DND-41 (cell line): ENCODE measurements at regions not wholly inside any gene's neighbourhood (a gene's known extent, or its start where the extent isn't known, plus 50 kb on each side); places are given as distances from the start of the nearest gene placed in this dataset.
"Not testable (repeated sequence)": the region's sequence is repeated elsewhere in the genome, so short reads cannot be mapped to it uniquely, and the experiment has no call there.

Experiments
- ATAC-seq: fragments of 200-7000 bp; cut with Tn5 transposase; 3 replicates; pipeline ENCODE4 v1.9.1; 2021; ENCODE audit warnings: low read depth; ENCODE audit not compliant: insufficient read depth
- DNase-seq: peaks from one replicate; pipeline ENCODE4 v3.0.0-alpha.2; 2020
- H2AFZ ChIP-seq: 2 replicates; pipeline ENCODE4 v1.6.0; 2012; ENCODE audit warnings: low read depth, low read length
- H3K27ac ChIP-seq: 2 replicates; pipeline ENCODE4 v1.5.1; 2012; ENCODE audit warnings: low read length, inconsistent platforms
- H3K27me3 ChIP-seq: fragments of 200-600 bp; sonication (generic); 2 replicates; pipeline ENCODE4 v1.6.0; 2012; ENCODE audit warnings: low read length, mild to moderate bottlenecking, inconsistent platforms; ENCODE audit not compliant: insufficient read depth, poor library complexity
- H3K36me3 ChIP-seq: 2 replicates; pipeline ENCODE4 v1.5.1; 2012; ENCODE audit warnings: low read length, inconsistent platforms; ENCODE audit not compliant: insufficient read depth
- H3K4me1 ChIP-seq: 2 replicates; pipeline ENCODE4 v1.5.1; 2012; ENCODE audit warnings: mild to moderate bottlenecking, low read length; ENCODE audit not compliant: insufficient read depth
- H3K4me2 ChIP-seq: 2 replicates; pipeline ENCODE4 v1.6.0; 2012; ENCODE audit warnings: mild to moderate bottlenecking, moderate library complexity, low read length, inconsistent platforms; ENCODE audit not compliant: insufficient read depth
- H3K4me3 ChIP-seq, 2 experiments: fragments of 200-600 bp in 1 of 2; shearing (Covaris generic) in 1 of 2; 2 replicates each; pipeline ENCODE4 v1.5.1; 2012 to 2016; ENCODE audit warnings: inconsistent platforms in 2 of 2, low read length in 2 of 2, mild to moderate bottlenecking in 2 of 2, low read depth in 1 of 2, moderate library complexity in 1 of 2
- H3K79me2 ChIP-seq: 2 replicates; pipeline ENCODE4 v1.6.0; 2012; ENCODE audit warnings: low read length, inconsistent platforms; ENCODE audit not compliant: insufficient read depth
- H3K9ac ChIP-seq: 2 replicates; pipeline ENCODE4 v1.6.0; 2012; ENCODE audit warnings: low read depth, mild to moderate bottlenecking, inconsistent platforms, low read length, moderate library complexity
- H3K9me3 ChIP-seq: 2 replicates; pipeline ENCODE4 v1.5.1; 2012; ENCODE audit warnings: low read length, moderate library complexity, mild to moderate bottlenecking, inconsistent platforms; ENCODE audit not compliant: insufficient read depth, severe bottlenecking
- H4K20me1 ChIP-seq: 2 replicates; pipeline ENCODE4 v1.6.0; 2012; ENCODE audit warnings: low read length; ENCODE audit not compliant: insufficient read depth
- EZH2 ChIP-seq: IDR thresholded peaks from 3 replicates; pipeline ENCODE4 v1.6.1; 2012; ENCODE audit warnings: borderline replicate concordance, low read depth, mild to moderate bottlenecking, moderate library complexity, low read length, inconsistent platforms; ENCODE audit not compliant: severe bottlenecking
- TF ChIP-seq, protein P1 (sequence below): IDR thresholded peaks from 2 replicates; pipeline ENCODE4 v1.5.1; 2012; ENCODE audit warnings: borderline replicate concordance, low read length, moderate library complexity, mild to moderate bottlenecking; ENCODE audit not compliant: poor library complexity, severe bottlenecking; ENCODE audit errors: extremely low read depth

DNA sequence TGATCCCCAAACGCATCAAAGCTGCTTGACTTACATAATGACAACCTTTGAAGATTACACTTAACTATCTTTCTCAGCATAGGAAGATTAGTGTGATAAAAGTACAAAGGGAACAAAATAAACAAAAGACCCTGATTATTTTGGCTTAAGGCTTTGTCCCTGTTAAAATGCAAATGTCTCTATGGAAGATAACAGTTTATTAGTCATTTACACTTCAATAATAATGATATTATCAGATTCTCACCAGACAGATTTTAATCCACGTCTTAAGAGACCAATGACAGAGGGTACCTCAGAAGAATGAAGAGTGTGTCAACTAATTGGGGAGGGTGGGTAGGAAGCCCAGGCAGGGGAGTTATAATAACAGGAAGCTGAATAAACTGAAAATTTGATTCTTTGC, 510.4 kb upstream of the PTBP2 start:
- Histone ChIP-seq H3K9ac (no peak overlapping the region), H4K20me1 (no peaks in the 10 kb centered on the region), H3K4me3 (no peak overlapping the region), H3K4me2 (no peak overlapping the region), H3K79me2 (no peaks in the 10 kb centered on the region), H3K9me3 (no peaks in the 10 kb centered on the region), H2AFZ (no peak overlapping the region), H3K27ac (no peak overlapping the region), H3K36me3 (no peaks in the 10 kb centered on the region), H3K27me3 (no peaks in the 10 kb centered on the region), H3K4me1 (no peaks in the 10 kb centered on the region)
- ATAC-seq, result no peak
- no peak for TF ChIP-seq EZH2
- TF ChIP-seq, protein P1, sequence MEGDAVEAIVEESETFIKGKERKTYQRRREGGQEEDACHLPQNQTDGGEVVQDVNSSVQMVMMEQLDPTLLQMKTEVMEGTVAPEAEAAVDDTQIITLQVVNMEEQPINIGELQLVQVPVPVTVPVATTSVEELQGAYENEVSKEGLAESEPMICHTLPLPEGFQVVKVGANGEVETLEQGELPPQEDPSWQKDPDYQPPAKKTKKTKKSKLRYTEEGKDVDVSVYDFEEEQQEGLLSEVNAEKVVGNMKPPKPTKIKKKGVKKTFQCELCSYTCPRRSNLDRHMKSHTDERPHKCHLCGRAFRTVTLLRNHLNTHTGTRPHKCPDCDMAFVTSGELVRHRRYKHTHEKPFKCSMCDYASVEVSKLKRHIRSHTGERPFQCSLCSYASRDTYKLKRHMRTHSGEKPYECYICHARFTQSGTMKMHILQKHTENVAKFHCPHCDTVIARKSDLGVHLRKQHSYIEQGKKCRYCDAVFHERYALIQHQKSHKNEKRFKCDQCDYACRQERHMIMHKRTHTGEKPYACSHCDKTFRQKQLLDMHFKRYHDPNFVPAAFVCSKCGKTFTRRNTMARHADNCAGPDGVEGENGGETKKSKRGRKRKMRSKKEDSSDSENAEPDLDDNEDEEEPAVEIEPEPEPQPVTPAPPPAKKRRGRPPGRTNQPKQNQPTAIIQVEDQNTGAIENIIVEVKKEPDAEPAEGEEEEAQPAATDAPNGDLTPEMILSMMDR, result no peak
- DNase-seq, result no peak

DNA sequence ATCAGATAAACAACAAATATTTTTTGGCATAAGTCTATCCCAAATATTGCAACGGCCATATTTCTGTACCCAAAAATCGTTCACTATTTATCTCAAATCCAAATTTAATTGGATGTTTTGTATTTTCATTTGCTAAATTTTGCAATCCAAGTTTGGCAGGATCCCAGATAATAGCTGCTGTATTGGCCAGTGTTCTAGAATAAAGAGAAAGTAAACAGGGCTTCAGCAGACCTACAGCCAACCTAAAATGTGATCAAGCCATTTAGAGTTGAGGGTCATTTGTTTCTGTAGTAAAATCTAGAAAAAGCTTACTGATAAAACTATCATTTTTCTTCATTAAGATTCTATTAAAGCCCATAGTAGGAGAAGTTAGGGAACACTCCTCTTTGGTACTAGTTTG, 506.6 kb upstream of the PTBP2 start:
- Histone ChIP-seq H3K4me1 (no peaks in the 10 kb centered on the region), H3K4me3 (no peak overlapping the region), H2AFZ (no peak overlapping the region), H3K9ac (no peak overlapping the region), H4K20me1 (no peaks in the 10 kb centered on the region), H3K4me2 (no peak overlapping the region), H3K27ac (no peak overlapping the region), H3K27me3 (no peaks in the 10 kb centered on the region), H3K79me2 (no peaks in the 10 kb centered on the region), H3K9me3 (no peaks in the 10 kb centered on the region), H3K36me3 (no peaks in the 10 kb centered on the region)
- ATAC-seq, result no peak
- no peak for DNase-seq
- TF ChIP-seq, protein P1, result no peak
- TF ChIP-seq EZH2, result no peak

DNA sequence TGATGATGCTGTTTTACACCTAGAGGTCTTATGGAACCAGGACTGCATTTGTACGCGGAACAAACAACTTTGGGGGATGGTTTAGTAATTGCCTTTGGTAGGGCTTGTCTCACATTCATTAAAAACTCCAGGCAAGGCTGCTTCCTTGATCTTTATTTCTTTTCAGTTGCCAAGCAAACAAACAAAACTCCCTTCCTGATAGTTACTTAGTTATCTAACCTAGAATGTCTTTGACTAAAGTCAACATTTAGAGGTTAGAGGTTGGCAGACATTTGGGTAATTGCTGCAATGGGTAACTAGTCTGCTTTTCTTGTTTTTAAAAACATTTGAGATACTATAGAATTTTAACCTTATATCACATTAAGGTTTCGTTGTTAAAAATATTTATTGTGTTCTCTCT, 500.9 kb upstream of the PTBP2 start:
- TF ChIP-seq, protein P1, result no peak
- no peak for TF ChIP-seq EZH2
- H3K4me3 ChIP-seq, result no peak overlapping the region
- H3K9me3 ChIP-seq, result no peaks in the 10 kb centered on the region
- H2AFZ ChIP-seq, result no peak overlapping the region
- H3K27ac ChIP-seq, result no peak overlapping the region
- ATAC-seq, result no peak
- no peak for DNase-seq
- H3K4me1 ChIP-seq, result no peaks in the 10 kb centered on the region
- H3K36me3 ChIP-seq, result no peaks in the 10 kb centered on the region
- H3K4me2 ChIP-seq, result no peak overlapping the region
- no peaks in the 10 kb centered on the region for H3K27me3 ChIP-seq
- no peaks in the 10 kb centered on the region for H4K20me1 ChIP-seq
- H3K9ac ChIP-seq, result no peak overlapping the region
- H3K79me2 ChIP-seq, result no peaks in the 10 kb centered on the region

DNA sequence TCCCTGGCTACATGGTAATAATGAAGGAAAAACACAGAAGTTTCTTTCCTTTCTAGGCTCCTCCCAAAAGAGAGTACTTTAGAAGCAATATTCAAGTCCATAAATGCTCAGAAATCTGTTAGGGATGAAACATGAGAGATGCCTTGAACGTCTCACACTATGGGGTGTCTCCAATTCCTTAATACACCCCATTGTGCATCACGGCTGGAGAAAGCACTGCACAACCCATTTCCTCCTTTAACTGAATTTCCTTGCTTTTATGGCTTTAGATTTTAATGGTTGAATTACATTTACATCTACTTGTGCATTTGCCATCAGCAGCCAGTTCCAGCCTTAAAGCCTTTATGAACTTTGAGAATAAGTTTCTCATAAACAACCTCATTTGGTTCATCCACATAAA, 498.9 kb upstream of the PTBP2 start:
- no peaks in the 10 kb centered on the region for H4K20me1 ChIP-seq
- no peaks in the 10 kb centered on the region for H3K27me3 ChIP-seq
- H3K79me2 ChIP-seq, result no peaks in the 10 kb centered on the region
- no peak for DNase-seq
- no peak overlapping the region for H3K4me3 ChIP-seq
- no peaks in the 10 kb centered on the region for H3K9me3 ChIP-seq
- ATAC-seq, result no peak
- no peak overlapping the region for H3K9ac ChIP-seq
- no peak overlapping the region for H2AFZ ChIP-seq
- TF ChIP-seq EZH2, result no peak
- TF ChIP-seq, protein P1, result no peak
- no peak overlapping the region for H3K27ac ChIP-seq
- H3K36me3 ChIP-seq, result no peaks in the 10 kb centered on the region
- H3K4me1 ChIP-seq, result no peaks in the 10 kb centered on the region
- no peak overlapping the region for H3K4me2 ChIP-seq

DNA sequence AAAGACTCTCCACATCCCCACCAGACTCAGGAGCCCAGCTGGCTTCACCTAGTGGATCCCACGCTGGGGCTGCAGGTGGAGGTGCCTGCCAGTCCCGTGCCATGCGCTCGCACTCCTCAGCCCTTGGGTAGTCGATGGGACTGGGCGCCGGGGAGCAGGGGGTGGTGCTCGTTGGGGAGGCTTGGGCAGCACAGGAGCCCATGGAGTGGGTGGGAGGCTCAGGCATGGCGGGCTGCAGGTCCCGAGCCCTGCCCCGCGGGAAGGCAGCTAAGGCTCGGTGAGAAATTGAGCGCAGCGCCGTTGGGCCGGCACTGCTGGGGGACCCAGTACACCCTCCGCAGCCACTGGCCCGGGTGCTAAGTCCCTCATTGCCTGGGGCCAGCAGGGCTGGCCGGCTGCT, 497.4 kb upstream of the PTBP2 start:
- not testable (repeated sequence) for H3K36me3 ChIP-seq, H3K27ac ChIP-seq, H3K4me3 ChIP-seq, H2AFZ ChIP-seq, H3K9me3 ChIP-seq, H3K4me2 ChIP-seq, H3K9ac ChIP-seq, H3K79me2 ChIP-seq, H3K4me1 ChIP-seq, H3K27me3 ChIP-seq, DNase-seq, H4K20me1 ChIP-seq, ATAC-seq
